ENCODE measurements at regions not wholly inside any gene's neighbourhood (a gene's known extent, or its start where the extent isn't known, plus 50 kb on each side); places are given as distances from the start of the nearest gene placed in this dataset.

DNA sequence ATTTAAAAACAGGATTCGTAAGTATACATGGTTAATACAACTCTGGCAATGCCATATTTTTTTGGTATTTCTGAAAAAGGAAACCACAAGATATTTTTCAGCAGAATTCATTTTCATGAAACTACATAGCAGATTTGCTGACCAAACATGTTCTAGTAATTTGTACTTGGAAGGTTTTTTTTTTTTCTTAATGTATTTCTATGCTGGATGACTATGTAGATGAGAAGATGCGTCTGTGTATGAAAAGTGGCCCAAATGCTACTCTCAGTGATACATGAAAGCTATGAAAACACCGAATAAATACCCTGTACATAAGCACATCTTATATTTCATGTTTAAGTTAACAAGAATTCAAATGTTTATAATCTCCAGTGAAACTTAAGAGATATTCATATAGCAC is 400.9 kb upstream of the CYLC2 start:
- 96% methylated on average over 3 of the region's 3 CpGs; no CpG with 5 or more reads in 1 of the 2 experiments for WGBS, 2 experiments (ENCODE audit: extremely low coverage in 1 of 2, insufficient coverage in 1 of 2, insufficient read length in 1 of 2, insufficient replicate concordance in 2 of 2, low coverage in 1 of 2, low lambda C conversion rate in 2 of 2, missing lambda C conversion rate in 1 of 2)
- no peak overlapping the region for H3K14ac ChIP-seq (ENCODE audit: insufficient read length)
- H3K18ac ChIP-seq (ENCODE audit: extremely low read depth, low read length) = no peak overlapping the region
- no peak overlapping the region for H2BK5ac ChIP-seq (ENCODE audit: low read depth, low read length)
- H3K9ac ChIP-seq (replicated peaks in 1 of 4; ENCODE audit: extremely low read depth in 1 of 4, low read depth in 3 of 4, low read length in 3 of 4) = no peak overlapping the region
- no peak overlapping the region for H2AFZ ChIP-seq (ENCODE audit: low read length)
- no peak overlapping the region for H3K4me3 ChIP-seq (ENCODE audit: extremely low read depth in 1 of 4, insufficient read depth in 2 of 4, low read depth in 3 of 4, low read length in 4 of 4)
- ChIA-PET CTCF (ENCODE audit: partially characterized antibody) (no interaction called here), POLR2A (ENCODE audit: partially characterized antibody) (no interaction called here)
- no peak overlapping the region for H3K27ac ChIP-seq (ENCODE audit: low read depth, low read length)
- no peaks in the 10 kb centered on the region for H3K79me2 ChIP-seq (ENCODE audit: control insufficient read depth in 1 of 2, insufficient read depth in 2 of 2, low read length in 2 of 2)
- H3K27me3 ChIP-seq (replicated peaks in 1 of 4; ENCODE audit: control insufficient read depth in 3 of 4, extremely low read depth in 1 of 4, insufficient read depth in 3 of 4, low read length in 3 of 4) = no peaks in the 10 kb centered on the region
- no peak for DNase-seq (ENCODE audit: low read depth in 1 of 2, low spot score in 2 of 2)
- H4K8ac ChIP-seq (ENCODE audit: extremely low read depth, insufficient read depth, low read length) = no peak overlapping the region
- no peak overlapping the region for H2BK20ac ChIP-seq (ENCODE audit: low read length)
- no peak overlapping the region for H3K23ac ChIP-seq (ENCODE audit: insufficient read length)
- no peaks in the 10 kb centered on the region for H3K36me3 ChIP-seq (ENCODE audit: control insufficient read depth in 2 of 4, insufficient read depth in 4 of 4, low read length in 3 of 4)
- TF ChIP-seq EGR1 (IDR thresholded peaks at IDR 0.05; ENCODE audit: borderline replicate concordance, low read depth, low read length) (no peak), SRF (IDR thresholded peaks at IDR 0.05; ENCODE audit: low read depth, low read length) (no peak), YY1 (IDR thresholded peaks at IDR 0.05; ENCODE audit: low read depth, low read length) (no peak), ASH2L (IDR thresholded peaks at IDR 0.05; ENCODE audit: low read length) (no peak), JUND (IDR thresholded peaks at IDR 0.05; ENCODE audit: low read length) (no peak), HDAC2 (IDR thresholded peaks at IDR 0.05; ENCODE audit: borderline replicate concordance in 1 of 2, low read depth in 2 of 2, low read length in 2 of 2) (no peak), CBX5 (IDR thresholded peaks at IDR 0.05; ENCODE audit: low read depth, low read length) (no peak), POU5F1 (IDR thresholded peaks at IDR 0.05; ENCODE audit: low read depth, low read length) (no peak), CBX8 (IDR thresholded peaks at IDR 0.05; ENCODE audit: borderline replicate concordance, low read depth, low read length) (no peak), ZNF274 (IDR thresholded peaks at IDR 0.05; ENCODE audit: borderline replicate concordance, extremely low read depth, low read length) (no peak), BCL11A (IDR thresholded peaks at IDR 0.05; ENCODE audit: low read depth in 2 of 2, low read length in 2 of 2) (no peak), CREB1 (IDR thresholded peaks at IDR 0.05) (no peak), KDM1A (IDR thresholded peaks at IDR 0.05; ENCODE audit: borderline replicate concordance, low read length) (no peak), GABPA (IDR thresholded peaks at IDR 0.05; ENCODE audit: borderline replicate concordance, insufficient read depth, low read length) (no peak)
- no peak overlapping the region for H2BK15ac ChIP-seq (ENCODE audit: low read length)
- no peak overlapping the region for H4K5ac ChIP-seq (ENCODE audit: insufficient read length, low read depth, low read length)
- no peak overlapping the region for H2BK12ac ChIP-seq (ENCODE audit: low read depth, low read length)
- H2AK5ac ChIP-seq (ENCODE audit: low read depth, low read length) = no peak overlapping the region
- H3K9me3 ChIP-seq (ENCODE audit: insufficient read depth in 2 of 2, low read depth in 1 of 2, low read length in 1 of 2) = no peaks in the 10 kb centered on the region
- FAIRE-seq = no peak
- no peak overlapping the region for H3K56ac ChIP-seq (replicated peaks; ENCODE audit: insufficient read length, low read depth, low read length)
- H4K91ac ChIP-seq (replicated peaks; ENCODE audit: insufficient read length, low read length) = no peak overlapping the region
- no peak overlapping the region for H3K4ac ChIP-seq (replicated peaks; ENCODE audit: insufficient read length, low read depth, low read length)
- H2BK120ac ChIP-seq (replicated peaks; ENCODE audit: low read depth, low read length) = no peak overlapping the region
- no peaks in the 10 kb centered on the region for H4K20me1 ChIP-seq (replicated peaks in 1 of 2; ENCODE audit: control insufficient read depth in 1 of 2, insufficient read depth in 2 of 2, low read length in 2 of 2)
- no peak overlapping the region for H3K4me2 ChIP-seq (ENCODE audit: insufficient read depth in 1 of 2, low read depth in 2 of 2, low read length in 2 of 2)
- no peaks in the 10 kb centered on the region for H3K79me1 ChIP-seq (ENCODE audit: low read depth, low read length)
- H3K4me1 ChIP-seq (replicated peaks in 1 of 4; ENCODE audit: control insufficient read depth in 3 of 4, insufficient read depth in 4 of 4, low read length in 3 of 4) = no peaks in the 10 kb centered on the region
- no peaks in the 10 kb centered on the region for H3K23me2 ChIP-seq (ENCODE audit: low read depth, low read length)

Measured in H1 (cell line).